ENCODE measurements at regions not wholly inside any gene's neighbourhood (a gene's known extent, or its start where the extent isn't known, plus 50 kb on each side); places are given as distances from the start of the nearest gene placed in this dataset.

DNA sequence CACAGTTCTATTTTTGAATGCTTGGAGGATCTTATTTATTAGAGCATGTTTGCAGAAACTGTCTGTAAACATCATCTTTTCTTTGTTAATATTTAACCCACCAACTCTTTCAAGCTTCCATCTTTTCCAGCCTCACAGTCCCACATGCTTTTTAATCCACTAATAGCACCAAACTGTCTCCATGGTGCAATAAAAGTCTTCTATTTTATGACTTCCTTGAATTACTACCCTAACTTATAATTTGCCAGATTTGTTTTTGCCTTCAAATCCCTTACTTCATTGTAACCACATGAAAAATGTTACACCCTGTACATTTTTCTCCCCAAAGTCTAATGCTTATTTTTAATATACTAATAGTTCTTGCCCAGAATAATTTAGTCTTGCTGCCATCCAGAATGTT, 792.6 kb downstream of the PLCL1 start (continued):
- TF ChIP-seq FOXP1 (CRISPR knock-in tag; IDR thresholded peaks at IDR 0.05; ENCODE audit: borderline replicate concordance) (no peak), ZNF138 (CRISPR knock-in tag; conservative IDR thresholded peaks at IDR 0.05) (no peak), E2F5 (CRISPR knock-in tag; IDR thresholded peaks at IDR 0.05) (no peak), ATF6 (CRISPR knock-in tag; IDR thresholded peaks at IDR 0.05) (no peak), ARID4B (CRISPR knock-in tag; IDR thresholded peaks at IDR 0.05; ENCODE audit: borderline replicate concordance) (no peak), FOXK1 (CRISPR knock-in tag; IDR thresholded peaks at IDR 0.05) (no peak), ETV6 (CRISPR knock-in tag; IDR thresholded peaks at IDR 0.05) (no peak), GTF2I (CRISPR knock-in tag; conservative IDR thresholded peaks at IDR 0.05) (no peak), PRRX2 (CRISPR knock-in tag; IDR thresholded peaks at IDR 0.05) (no peak), NR2C2 (CRISPR knock-in tag; IDR thresholded peaks at IDR 0.05) (no peak), ZBTB21 (CRISPR knock-in tag; IDR thresholded peaks at IDR 0.05; ENCODE audit: borderline replicate concordance) (no peak)
- TF ChIP-seq, protein P1, sequence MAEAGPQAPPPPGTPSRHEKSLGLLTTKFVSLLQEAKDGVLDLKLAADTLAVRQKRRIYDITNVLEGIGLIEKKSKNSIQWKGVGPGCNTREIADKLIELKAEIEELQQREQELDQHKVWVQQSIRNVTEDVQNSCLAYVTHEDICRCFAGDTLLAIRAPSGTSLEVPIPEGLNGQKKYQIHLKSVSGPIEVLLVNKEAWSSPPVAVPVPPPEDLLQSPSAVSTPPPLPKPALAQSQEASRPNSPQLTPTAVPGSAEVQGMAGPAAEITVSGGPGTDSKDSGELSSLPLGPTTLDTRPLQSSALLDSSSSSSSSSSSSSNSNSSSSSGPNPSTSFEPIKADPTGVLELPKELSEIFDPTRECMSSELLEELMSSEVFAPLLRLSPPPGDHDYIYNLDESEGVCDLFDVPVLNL (CRISPR knock-in tag; IDR thresholded peaks at IDR 0.05; ENCODE audit: borderline replicate concordance, low read depth), result no peak
- TF ChIP-seq, protein P2, sequence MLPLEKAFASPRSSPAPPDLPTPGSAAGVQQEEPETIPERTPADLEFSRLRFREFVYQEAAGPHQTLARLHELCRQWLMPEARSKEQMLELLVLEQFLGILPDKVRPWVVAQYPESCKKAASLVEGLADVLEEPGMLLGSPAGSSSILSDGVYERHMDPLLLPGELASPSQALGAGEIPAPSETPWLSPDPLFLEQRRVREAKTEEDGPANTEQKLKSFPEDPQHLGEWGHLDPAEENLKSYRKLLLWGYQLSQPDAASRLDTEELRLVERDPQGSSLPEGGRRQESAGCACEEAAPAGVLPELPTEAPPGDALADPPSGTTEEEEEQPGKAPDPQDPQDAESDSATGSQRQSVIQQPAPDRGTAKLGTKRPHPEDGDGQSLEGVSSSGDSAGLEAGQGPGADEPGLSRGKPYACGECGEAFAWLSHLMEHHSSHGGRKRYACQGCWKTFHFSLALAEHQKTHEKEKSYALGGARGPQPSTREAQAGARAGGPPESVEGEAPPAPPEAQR (CRISPR knock-in tag; IDR thresholded peaks at IDR 0.05), result no peak

GRCh38 chr2:198595721-198596120, 791.3 kb downstream of the PLCL1 start:
- ChIA-PET CTCF (no interaction called here), POLR2A (no interaction called here)
- Mint-ChIP-seq H3K27ac (no peak overlapping the region), H3K4me1 (peaks cover 5% of the 10 kb centered on the region; the same call in 1 of the 2 replicates), H3K36me3 (no peaks in the 10 kb centered on the region), H3K27me3 (ENCODE audit: low read depth) (no peaks in the 10 kb centered on the region), H3K4me3 (no peak overlapping the region), H3K9me3 (no peaks in the 10 kb centered on the region)
- DNase-seq (ENCODE audit: low spot score) (no peak), ATAC-seq (no peak)
- TF ChIP-seq, protein P3, sequence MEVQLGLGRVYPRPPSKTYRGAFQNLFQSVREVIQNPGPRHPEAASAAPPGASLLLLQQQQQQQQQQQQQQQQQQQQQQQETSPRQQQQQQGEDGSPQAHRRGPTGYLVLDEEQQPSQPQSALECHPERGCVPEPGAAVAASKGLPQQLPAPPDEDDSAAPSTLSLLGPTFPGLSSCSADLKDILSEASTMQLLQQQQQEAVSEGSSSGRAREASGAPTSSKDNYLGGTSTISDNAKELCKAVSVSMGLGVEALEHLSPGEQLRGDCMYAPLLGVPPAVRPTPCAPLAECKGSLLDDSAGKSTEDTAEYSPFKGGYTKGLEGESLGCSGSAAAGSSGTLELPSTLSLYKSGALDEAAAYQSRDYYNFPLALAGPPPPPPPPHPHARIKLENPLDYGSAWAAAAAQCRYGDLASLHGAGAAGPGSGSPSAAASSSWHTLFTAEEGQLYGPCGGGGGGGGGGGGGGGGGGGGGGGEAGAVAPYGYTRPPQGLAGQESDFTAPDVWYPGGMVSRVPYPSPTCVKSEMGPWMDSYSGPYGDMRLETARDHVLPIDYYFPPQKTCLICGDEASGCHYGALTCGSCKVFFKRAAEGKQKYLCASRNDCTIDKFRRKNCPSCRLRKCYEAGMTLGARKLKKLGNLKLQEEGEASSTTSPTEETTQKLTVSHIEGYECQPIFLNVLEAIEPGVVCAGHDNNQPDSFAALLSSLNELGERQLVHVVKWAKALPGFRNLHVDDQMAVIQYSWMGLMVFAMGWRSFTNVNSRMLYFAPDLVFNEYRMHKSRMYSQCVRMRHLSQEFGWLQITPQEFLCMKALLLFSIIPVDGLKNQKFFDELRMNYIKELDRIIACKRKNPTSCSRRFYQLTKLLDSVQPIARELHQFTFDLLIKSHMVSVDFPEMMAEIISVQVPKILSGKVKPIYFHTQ (CRISPR knock-in tag; IDR thresholded peaks at IDR 0.05), result no peak
- TF ChIP-seq STAT6 (CRISPR knock-in tag; conservative IDR thresholded peaks at IDR 0.05; ENCODE audit: low read depth), result no peak
- no peak for TF ChIP-seq TEAD1 (CRISPR knock-in tag; IDR thresholded peaks at IDR 0.05)
- TF ChIP-seq KAT7 (CRISPR knock-in tag; IDR thresholded peaks at IDR 0.05; ENCODE audit: borderline replicate concordance), result no peak
- no peak for TF ChIP-seq FOXK1 (CRISPR knock-in tag; IDR thresholded peaks at IDR 0.05)
- no peak for TF ChIP-seq EMX1 (CRISPR knock-in tag; IDR thresholded peaks at IDR 0.05)
- TF ChIP-seq GTF2I (CRISPR knock-in tag; conservative IDR thresholded peaks at IDR 0.05), result no peak

Data from WTC11 (cell line).